ENCODE measurements at regions not wholly inside any gene's neighbourhood (a gene's known extent, or its start where the extent isn't known, plus 50 kb on each side); places are given as distances from the start of the nearest gene placed in this dataset.

- Histone ChIP-seq H3K27me3 (no peaks in the 10 kb centered on the region), H3K27ac (no peak overlapping the region), H3K4me3 (no peak overlapping the region), H3K4me1 (no peaks in the 10 kb centered on the region), H3K36me3 (no peaks in the 10 kb centered on the region), H3K9me3 (no peaks in the 10 kb centered on the region)
- no peak for DNase-seq
- TF ChIP-seq POLR2A (IDR thresholded peaks at IDR 0.05) (no peak), CTCF (IDR thresholded peaks at IDR 0.05) (no peak)
Observed at GRCh38 chr2:208879666-208880065, 473.1 kb downstream of the PTH2R start.

- Histone ChIP-seq H3K36me3 (no peaks in the 10 kb centered on the region), H3K27ac (no peak overlapping the region), H3K27me3 (no peaks in the 10 kb centered on the region), H3K4me1 (no peaks in the 10 kb centered on the region), H3K9me3 (no peaks in the 10 kb centered on the region), H3K4me3 (no peak overlapping the region)
- TF ChIP-seq CTCF (IDR thresholded peaks at IDR 0.05) (no peak), POLR2A (IDR thresholded peaks at IDR 0.05) (no peak)
- DNase-seq = no peak
Observed at GRCh38 chr2:208880171-208880570, 473.6 kb downstream of the PTH2R start.

GRCh38 chr2:208890486-208890885 lies 483.9 kb downstream of the PTH2R start:
- TF ChIP-seq POLR2A (IDR thresholded peaks at IDR 0.05) (no peak), CTCF (IDR thresholded peaks at IDR 0.05) (no peak)
- H3K4me1 ChIP-seq = no peaks in the 10 kb centered on the region
- no peaks in the 10 kb centered on the region for H3K27me3 ChIP-seq
- DNase-seq = no peak
- H3K4me3 ChIP-seq = no peak overlapping the region
- H3K9me3 ChIP-seq = no peaks in the 10 kb centered on the region
- no peaks in the 10 kb centered on the region for H3K36me3 ChIP-seq
- H3K27ac ChIP-seq = no peak overlapping the region

- H3K4me1 ChIP-seq = no peaks in the 10 kb centered on the region
- no peaks in the 10 kb centered on the region for H3K9me3 ChIP-seq
- no peak overlapping the region for H3K4me3 ChIP-seq
- no peak overlapping the region for H3K27ac ChIP-seq
- H3K36me3 ChIP-seq = no peaks in the 10 kb centered on the region
- no peaks in the 10 kb centered on the region for H3K27me3 ChIP-seq
- DNase-seq = no peak
- TF ChIP-seq POLR2A (IDR thresholded peaks at IDR 0.05) (no peak), CTCF (IDR thresholded peaks at IDR 0.05) (no peak)
Observed at GRCh38 chr2:208892203-208892602, 485.6 kb downstream of the PTH2R start.

GRCh38 chr2:208906330-208906729 lies 499.7 kb downstream of the PTH2R start:
- no peak for TF ChIP-seq POLR2A (IDR thresholded peaks at IDR 0.05)
- no peak for TF ChIP-seq CTCF (IDR thresholded peaks at IDR 0.05)
- H3K27ac ChIP-seq = no peak overlapping the region
- no peaks in the 10 kb centered on the region for H3K36me3 ChIP-seq
- no peak overlapping the region for H3K4me3 ChIP-seq
- H3K27me3 ChIP-seq = no peaks in the 10 kb centered on the region
- no peaks in the 10 kb centered on the region for H3K4me1 ChIP-seq
- no peak for DNase-seq
- H3K9me3 ChIP-seq = no peaks in the 10 kb centered on the region

- Histone ChIP-seq H3K4me3 (no peak overlapping the region), H3K27ac (no peak overlapping the region), H3K36me3 (no peaks in the 10 kb centered on the region), H3K27me3 (no peaks in the 10 kb centered on the region), H3K4me1 (no peaks in the 10 kb centered on the region), H3K9me3 (no peaks in the 10 kb centered on the region)
- DNase-seq = no peak
- TF ChIP-seq CTCF (IDR thresholded peaks at IDR 0.05) = no peak
- no peak for TF ChIP-seq POLR2A (IDR thresholded peaks at IDR 0.05)
Observed at GRCh38 chr2:208915401-208915800, 508.4 kb upstream of the MAP2 start.

All from Peyer's patch (tissue), 4 donors.